ENCODE measurements at regions not wholly inside any gene's neighbourhood (a gene's known extent, or its start where the extent isn't known, plus 50 kb on each side); places are given as distances from the start of the nearest gene placed in this dataset.

DNA sequence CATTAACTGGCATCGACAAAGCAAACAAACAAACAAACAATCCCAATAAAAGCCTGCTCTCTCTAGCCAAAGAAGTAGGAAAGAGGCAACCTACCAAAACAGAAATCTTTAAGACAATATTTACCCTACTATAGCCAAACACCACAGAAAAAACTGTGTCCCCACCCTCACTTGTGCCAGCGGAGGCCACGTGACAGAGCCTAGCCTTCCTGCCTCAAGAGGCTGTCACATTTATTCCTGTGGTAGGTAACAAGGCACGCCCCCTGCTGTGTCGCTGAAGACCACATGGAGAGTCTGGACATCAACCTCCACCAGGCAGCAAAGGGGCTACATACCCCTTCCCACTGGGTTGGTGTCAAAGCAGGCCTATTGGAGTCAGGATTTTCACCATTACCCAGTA is 148.1 kb downstream of the LMNTD1 start:
- TF ChIP-seq, protein P1, sequence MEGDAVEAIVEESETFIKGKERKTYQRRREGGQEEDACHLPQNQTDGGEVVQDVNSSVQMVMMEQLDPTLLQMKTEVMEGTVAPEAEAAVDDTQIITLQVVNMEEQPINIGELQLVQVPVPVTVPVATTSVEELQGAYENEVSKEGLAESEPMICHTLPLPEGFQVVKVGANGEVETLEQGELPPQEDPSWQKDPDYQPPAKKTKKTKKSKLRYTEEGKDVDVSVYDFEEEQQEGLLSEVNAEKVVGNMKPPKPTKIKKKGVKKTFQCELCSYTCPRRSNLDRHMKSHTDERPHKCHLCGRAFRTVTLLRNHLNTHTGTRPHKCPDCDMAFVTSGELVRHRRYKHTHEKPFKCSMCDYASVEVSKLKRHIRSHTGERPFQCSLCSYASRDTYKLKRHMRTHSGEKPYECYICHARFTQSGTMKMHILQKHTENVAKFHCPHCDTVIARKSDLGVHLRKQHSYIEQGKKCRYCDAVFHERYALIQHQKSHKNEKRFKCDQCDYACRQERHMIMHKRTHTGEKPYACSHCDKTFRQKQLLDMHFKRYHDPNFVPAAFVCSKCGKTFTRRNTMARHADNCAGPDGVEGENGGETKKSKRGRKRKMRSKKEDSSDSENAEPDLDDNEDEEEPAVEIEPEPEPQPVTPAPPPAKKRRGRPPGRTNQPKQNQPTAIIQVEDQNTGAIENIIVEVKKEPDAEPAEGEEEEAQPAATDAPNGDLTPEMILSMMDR (IDR thresholded peaks at IDR 0.05): no peak
- TF ChIP-seq POLR2A (IDR thresholded peaks at IDR 0.05): no peak
